GM18870 (cell line): ENCODE measurements at regions not wholly inside any gene's neighbourhood (a gene's known extent, or its start where the extent isn't known, plus 50 kb on each side); places are given as distances from the start of the nearest gene placed in this dataset.

ENCODE experiments used
- ATAC-seq: cut with Tn5 transposase; IDR thresholded peaks from one replicate; pipeline ENCODE4 v1.9.1; 2021; ENCODE audit warnings: moderate library complexity; ENCODE audit not compliant: unreplicated experiment

- ATAC-seq = no peak
These were observed 368.0 kb downstream of the SLC4A3 start for GRCh38 chr2:219995399-219995798.

DNA sequence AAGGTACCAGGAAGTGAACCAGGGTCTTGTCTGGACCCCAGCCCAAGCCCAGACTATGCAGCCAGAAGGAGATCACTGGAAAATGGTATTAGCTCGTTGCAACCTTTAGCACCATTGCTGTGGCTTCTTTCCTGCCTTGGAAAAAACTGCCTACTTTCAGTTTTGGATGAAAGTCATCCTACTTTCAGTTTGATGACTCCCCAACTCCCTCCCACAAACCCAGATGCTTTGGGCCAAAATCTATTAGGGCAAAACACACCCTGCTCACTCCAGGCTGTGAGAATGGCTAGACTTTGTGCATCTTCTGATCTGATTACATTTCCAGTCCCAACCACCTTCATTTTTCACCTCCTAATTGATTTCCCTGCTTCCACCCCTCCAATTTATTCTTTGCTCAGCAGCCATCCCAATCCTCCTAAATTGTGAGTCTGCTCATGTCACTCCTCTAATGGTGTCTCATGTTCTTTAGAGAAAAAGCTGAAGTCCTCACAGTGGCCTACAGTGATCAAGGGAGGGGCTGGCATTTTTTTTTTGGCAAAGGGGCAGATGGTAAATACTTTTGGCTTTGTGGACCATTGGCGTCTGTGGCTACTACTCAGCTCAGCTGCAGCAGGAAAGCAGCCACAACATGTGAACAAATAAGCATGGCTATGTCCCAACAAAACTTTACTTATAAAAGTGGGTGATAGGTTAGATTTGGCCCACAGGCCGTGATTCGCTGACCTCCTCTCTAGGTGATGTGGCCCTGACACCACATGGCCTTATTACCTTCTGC lies 368.7 kb downstream of the SLC4A3 start:
- no peak for ATAC-seq

GRCh38 chr2:219997341-219997851 lies 370.0 kb downstream of the SLC4A3 start:
- no peak for ATAC-seq

GRCh38 chr2:219998107-219998506 lies 370.7 kb downstream of the SLC4A3 start:
- no peak for ATAC-seq

DNA sequence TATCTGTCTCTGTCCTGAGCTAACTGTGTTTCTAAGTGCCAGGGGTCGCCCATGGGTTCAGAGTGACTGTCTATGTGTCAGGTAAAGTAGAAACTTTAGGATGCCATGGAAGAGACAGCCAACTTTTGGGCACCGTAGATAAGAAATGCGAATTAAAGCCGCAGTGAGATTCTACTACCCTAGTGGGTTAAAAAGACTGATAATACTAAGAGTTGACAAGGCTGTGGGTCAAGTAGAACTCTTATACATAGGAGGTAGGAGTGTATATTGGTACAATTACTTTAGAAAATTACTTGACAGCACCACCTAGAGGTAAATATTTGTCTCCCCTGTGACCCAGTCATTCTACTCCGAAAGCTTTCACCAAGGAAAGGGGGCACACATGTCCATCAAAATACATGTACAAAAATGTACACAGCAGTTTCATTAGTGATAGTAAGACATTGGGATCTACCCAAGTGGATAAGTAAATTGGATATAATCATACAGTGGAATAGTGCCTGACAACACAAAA lies 371.3 kb downstream of the SLC4A3 start:
- ATAC-seq = no peak

DNA sequence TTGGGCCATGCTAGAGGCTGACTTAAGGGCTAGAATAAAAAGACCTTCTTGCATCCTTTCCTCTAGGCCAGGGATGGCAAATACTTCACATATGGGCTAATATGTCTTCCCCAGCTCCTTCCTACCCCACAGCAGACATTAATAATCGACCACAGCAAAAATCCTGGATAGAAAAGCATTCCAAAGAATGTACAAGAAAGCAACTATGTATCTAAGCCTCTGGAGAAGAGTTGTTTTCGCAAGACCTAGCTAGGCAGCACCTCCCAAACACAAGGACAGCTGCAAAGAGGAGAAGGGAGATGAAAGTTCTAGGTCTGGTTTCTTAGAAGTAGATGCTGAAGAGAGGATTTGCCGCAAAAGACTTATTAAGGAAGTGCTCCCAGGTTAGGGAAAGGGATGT lies 372.6 kb downstream of the SLC4A3 start:
- no peak for ATAC-seq

GRCh38 chr2:220000586-220000985 lies 373.2 kb downstream of the SLC4A3 start:
- no peak for ATAC-seq

- ATAC-seq = no peak
These were observed 374.3 kb downstream of the SLC4A3 start for GRCh38 chr2:220001751-220002150.

DNA sequence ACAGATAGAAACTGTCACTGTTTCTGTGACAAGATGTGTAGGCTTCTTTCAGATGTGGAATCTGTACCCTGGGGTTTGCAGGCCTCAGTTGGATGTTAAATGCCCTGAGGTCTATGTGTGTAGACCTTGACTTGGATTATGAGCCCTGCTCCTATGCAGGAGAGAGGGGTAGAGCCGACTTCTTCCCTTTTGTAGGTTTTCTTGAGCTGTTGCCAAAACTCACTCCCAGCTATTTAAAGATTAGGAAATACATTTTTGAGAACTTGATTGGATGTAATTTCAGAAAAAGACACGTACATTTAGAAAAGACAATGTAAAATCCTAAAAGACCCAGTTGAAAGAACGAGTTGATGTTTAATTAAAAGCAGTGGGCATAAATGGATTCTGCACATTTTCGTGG lies 374.8 kb downstream of the SLC4A3 start:
- no peak for ATAC-seq

DNA sequence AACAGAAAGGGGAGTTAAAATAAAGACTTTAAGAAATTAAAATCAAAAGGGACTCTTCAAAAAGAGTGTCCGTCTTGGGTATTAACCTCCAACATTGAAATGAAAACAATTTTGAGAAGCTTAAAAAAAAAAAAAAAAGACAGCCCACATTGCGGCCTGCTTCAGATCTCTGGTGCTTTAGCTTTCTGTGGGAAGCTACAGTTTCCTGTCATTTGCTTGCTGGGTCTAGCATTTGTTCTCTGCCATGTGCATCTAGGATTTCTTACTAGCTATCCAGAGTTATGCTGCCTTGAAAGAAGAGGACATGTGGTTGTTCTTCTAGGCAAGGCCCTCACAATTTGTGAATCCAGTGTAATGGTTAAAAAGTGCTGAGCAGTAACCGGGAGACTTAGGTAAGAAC lies 375.3 kb downstream of the SLC4A3 start:
- no peak for ATAC-seq

DNA sequence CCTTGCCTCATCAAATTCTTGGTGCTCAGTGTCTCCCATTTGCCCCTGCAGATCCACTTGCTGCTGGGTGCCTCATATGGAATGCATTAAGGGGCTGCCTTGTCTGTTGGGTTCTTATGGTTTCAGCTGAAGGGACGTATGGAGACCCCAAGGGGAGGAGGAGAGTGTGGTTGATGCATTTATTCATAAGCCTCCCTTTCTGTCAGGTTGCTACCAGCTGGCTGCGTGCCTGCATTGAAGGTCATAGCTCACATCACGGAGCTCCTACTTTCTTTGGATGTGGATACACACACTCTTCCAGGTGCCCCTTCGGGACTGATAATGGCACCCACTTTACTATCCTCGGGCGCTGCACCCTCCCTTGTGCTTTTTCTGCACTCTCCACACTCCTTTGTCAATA lies 377.9 kb downstream of the SLC4A3 start:
- ATAC-seq = no peak

GRCh38 chr2:220006152-220006621 lies 378.8 kb downstream of the SLC4A3 start:
- ATAC-seq = no peak

DNA sequence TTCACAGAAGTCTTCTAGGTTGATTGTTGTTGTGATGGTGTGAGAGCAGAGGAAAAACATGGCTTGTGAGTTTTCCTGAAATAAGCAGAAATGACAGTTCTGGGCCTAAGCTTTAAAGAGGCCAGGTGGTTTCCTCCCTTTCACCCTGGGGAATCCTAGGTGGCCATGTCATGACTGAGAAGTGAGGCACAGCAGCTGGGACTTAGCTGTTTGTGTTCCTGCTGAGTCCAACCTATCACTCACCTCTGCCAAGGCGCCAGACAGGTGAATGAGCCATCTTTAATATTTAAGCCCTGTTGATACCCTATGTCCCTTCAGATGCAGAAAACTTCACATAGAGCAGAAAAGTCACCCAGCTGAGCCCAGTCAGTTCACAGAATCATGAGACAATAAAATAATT lies 384.4 kb downstream of the SLC4A3 start:
- ATAC-seq = no peak

- ATAC-seq = no peak
These were observed 387.5 kb downstream of the SLC4A3 start for GRCh38 chr2:220014961-220015360.

GRCh38 chr2:220015576-220015975 lies 388.1 kb downstream of the SLC4A3 start:
- ATAC-seq = no peak

DNA sequence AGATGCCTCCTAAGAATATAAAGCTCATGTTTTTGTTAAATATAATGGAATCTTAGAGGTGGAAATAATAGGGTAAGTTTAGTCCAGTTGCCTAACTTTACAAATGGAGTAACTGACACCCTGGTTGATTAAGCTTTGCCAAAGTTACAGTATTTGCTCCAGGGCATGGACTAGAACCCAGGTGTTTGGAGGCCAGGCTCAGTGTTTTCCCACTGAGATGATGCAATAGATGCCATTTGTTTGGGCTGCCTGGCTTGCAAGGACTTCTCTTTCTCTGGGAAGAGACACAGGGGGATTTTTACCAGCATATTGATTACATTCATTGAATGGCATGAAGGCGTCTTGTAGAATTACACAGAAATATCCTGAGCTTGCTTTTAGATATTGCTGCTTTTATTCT lies 397.8 kb downstream of the SLC4A3 start:
- no peak for ATAC-seq

- no peak for ATAC-seq
These were observed 401.6 kb downstream of the SLC4A3 start for GRCh38 chr2:220029013-220029412.

DNA sequence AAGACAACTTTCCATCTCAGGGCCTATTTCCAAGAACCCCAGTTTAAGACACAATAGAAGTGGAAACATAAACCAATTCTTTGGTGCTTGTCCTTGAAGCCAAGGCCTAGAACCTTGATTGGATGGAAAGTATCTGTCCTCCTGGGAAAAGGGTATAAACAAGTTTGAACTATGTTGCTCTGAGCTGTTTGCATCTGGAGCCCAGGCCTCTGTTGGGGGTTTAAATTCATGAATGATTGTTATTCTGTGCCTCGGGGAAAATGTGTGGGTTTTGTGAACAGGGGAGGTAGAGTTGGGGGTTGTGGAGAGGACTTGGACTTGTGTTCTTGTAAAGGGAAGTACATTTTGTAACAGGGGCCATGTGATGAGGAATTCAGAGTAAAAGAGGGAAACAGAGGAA lies 406.1 kb downstream of the SLC4A3 start:
- ATAC-seq = no peak

- no peak for ATAC-seq
These were observed 407.1 kb downstream of the SLC4A3 start for GRCh38 chr2:220034426-220035130.

DNA sequence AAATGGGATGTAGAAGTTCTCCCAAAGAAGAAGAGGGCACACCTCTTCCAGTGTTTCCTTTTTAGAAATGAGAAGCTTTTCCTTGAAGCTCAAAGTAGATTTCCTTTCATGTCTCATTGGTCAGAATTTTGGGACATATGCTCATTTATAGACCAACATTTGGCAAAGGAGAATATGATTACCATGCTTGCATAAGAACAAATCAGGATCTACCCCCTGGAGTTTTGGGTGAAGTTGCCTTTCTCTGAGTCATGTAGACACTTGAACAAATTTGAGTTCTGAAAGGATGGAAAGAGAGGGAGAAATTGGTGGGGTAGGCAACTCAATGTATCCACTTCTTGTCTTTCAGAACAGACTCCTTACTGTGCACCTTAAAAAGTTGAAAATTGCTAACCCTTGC lies 409.0 kb downstream of the SLC4A3 start:
- ATAC-seq = no peak

DNA sequence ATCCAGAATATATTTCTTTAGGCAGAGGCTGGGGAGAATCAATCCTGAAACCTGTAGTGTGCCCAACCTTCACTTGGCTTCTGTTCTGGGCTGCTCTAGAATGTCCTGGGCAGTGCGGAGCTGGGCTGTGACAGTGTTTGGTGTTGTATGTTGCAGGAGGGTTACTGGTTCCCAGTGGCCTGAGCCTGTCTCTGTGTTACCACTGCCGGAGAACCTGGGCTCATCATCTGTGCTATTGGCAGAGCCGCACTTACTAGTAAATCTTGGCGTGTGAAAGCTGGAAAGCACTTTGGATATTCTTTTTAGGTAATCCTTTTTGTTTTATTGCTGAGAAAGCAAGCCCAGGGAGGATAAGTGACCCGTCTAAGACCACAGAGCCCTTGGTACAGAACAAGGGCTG lies 412.9 kb downstream of the SLC4A3 start:
- ATAC-seq = no peak

GRCh38 chr2:220041447-220041846 lies 414.0 kb downstream of the SLC4A3 start:
- no peak for ATAC-seq
